ENCODE measurements at regions not wholly inside any gene's neighbourhood (a gene's known extent, or its start where the extent isn't known, plus 50 kb on each side); places are given as distances from the start of the nearest gene placed in this dataset.

DNA sequence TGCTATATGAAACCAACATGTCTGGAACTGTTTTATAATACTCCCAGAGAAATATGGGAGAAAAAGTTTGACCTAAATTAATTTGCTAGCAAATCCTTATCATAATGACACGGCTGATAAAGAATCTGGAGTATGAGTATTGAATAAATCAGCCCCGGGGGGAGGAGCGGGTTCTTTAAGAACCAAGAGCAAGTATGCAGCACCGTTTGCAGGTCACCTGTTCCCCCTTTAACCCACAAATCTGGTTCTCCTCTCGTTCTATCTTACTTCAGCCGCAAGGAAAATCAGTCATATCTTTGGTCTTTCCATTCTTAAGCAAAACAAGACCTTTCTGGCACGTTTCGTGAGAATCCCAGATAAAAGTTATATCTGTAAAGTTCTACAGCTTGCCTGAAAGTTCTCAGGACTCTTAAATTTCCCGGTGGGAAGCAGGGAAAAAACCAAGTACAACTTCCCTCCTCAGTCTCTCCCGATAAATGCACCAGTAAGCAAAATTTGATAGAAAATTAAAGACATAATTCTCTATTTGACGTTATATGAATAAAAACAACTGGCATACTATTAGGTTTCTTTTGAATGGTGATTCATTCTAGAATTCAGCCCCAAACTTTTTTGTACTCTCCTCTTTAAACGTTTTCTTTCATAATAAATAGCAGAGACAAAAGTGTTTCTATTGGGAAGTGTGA lies 348.6 kb downstream of the ZBBX start:
- TF ChIP-seq, protein P1, sequence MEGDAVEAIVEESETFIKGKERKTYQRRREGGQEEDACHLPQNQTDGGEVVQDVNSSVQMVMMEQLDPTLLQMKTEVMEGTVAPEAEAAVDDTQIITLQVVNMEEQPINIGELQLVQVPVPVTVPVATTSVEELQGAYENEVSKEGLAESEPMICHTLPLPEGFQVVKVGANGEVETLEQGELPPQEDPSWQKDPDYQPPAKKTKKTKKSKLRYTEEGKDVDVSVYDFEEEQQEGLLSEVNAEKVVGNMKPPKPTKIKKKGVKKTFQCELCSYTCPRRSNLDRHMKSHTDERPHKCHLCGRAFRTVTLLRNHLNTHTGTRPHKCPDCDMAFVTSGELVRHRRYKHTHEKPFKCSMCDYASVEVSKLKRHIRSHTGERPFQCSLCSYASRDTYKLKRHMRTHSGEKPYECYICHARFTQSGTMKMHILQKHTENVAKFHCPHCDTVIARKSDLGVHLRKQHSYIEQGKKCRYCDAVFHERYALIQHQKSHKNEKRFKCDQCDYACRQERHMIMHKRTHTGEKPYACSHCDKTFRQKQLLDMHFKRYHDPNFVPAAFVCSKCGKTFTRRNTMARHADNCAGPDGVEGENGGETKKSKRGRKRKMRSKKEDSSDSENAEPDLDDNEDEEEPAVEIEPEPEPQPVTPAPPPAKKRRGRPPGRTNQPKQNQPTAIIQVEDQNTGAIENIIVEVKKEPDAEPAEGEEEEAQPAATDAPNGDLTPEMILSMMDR (IDR thresholded peaks at IDR 0.05) = no peak

DNA sequence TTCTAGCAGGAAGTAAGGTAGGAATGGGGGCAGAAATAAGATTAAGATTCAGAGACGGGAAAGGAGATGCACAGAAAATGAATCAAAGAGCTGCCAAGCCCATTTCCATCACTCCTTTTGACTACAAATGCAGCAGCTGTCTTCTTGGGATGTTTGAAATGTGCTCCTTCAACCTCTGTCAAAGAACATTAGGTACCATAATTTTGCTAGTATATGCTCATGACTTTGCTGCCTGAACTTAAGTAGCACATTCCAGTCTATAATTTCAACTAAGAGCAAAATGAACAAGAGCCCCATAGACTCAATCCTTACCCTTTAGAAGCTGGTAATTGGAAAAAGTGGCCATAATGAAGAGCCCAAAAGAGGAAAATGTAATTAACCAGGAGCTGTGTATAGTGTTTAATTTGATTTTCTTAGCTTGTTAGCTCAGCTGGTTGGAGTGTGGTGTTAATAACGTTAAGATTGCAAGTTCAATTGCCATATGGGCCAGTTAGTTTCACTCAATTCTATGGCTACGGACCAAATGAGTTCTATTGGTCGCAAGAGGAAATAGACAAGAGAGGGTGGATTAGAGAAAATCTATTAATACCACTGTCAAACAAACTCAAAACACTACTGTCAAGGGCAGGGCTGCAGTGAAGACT lies 349.9 kb downstream of the ZBBX start:
- TF ChIP-seq, protein P1 (IDR thresholded peaks at IDR 0.05) = no peak

DNA sequence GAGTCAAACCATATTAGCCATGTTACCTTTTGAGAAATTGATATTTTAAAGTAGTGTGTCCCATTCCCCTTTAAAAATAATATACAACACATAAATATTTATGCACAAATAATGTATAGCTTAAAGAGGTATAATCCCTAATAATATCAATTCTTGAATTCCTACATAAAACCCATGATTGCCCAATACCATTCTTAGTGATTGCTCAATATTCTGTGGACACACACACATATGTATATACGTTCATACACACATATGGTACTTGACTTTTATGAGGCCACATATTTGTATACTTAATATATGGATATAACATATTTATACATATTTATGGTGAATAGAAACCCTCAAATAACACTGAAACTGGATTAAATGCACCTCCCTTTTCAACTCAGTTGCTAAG lies 367.4 kb downstream of the ZBBX start:
- TF ChIP-seq, protein P1 (IDR thresholded peaks at IDR 0.05) = no peak

DNA sequence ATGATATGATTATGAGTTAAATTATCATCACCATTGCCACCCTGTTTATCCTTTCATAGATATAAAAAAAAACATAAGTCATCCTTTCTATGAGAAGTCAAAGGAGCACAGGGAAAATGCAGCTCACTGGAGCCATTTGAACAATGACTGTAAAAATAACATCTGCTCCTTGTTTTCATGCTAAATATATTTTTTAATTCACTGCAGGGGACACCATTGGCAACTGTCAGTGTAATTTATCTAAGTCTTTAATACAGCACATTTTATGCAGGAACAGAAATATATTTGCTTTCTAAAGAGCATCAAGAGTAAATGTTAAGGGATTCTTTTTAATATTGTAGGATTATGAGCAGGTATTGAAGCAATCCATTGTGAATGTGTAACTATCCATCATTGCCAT lies 371.3 kb downstream of the ZBBX start:
- TF ChIP-seq, protein P1 (IDR thresholded peaks at IDR 0.05) = no peak

DNA sequence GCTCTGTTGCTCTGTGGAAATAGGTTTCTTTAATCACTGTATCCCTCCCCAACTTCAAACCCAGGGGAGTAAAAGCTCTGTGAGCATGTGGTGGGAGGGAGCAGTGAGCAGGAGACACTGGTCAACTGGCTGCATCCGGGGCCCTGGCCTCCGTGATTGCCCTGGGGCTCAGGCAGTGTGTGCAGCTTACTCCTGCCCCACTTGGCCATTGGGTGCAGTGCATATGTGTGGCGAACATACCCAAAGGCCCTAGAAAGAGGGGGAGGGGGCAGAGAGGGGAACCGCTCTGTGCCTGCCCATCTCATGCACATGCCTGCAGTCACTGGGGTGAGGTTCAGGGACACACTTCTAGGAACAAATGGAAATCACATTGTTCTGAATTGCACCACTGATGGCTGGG lies 378.7 kb downstream of the ZBBX start:
- TF ChIP-seq, protein P1 (IDR thresholded peaks at IDR 0.05) = no peak

DNA sequence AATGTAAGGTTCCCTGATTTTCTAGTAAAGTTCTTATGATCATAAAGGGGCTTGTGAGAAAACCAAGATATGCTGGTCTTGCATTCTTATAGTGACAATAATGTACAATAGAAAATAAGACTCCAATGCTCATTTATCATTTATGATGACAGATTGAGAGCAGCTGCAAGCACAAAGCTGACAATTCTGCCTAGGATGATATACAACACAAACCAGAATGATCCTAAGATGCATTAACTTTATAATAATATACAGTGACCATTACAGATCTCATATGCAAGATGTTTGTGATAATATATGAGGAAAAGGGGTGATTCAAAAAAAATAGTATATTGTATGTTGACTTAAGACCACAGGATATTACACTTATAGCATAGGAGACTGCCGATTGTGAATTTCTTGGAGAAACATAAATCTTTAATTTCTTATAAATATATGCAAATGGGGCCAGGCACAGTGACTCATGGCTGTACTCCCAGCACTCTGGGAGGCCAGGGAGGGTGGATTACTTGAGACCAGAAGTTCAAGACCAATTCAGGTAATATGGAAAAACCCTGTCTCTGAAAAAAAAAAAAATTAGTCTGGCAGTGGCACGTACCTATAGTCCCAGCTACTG lies 387.0 kb downstream of the ZBBX start:
- TF ChIP-seq, protein P1 (IDR thresholded peaks at IDR 0.05) = no peak

DNA sequence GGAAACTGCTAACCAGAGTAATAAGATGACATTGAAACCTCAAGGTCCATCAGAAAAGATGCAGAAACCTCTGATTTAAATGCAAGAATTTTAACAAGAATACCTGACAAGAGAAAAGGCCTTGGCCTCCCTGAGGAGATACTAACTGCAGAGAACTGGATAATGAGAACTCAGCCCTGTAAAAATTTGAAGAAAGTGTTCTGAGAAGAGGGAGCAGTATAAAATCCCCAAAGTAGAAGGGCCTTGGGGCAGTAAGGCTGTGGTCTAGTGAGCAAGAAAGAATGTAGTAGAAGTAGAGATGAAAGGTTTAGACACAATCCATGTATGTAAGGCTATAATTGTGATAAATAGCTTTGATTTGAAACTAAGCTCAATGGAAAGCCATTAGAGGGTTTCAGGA lies 394.1 kb downstream of the ZBBX start:
- TF ChIP-seq, protein P1 (IDR thresholded peaks at IDR 0.05) = no peak

All from LNCAP (cell line).